Esophagus muscularis mucosa (tissue), 4 donors: ENCODE measurements at regions not wholly inside any gene's neighbourhood (a gene's known extent, or its start where the extent isn't known, plus 50 kb on each side); places are given as distances from the start of the nearest gene placed in this dataset.

Experiments used
- DNase-seq: peaks from one replicate; pipeline ENCODE4 v3.0.0-alpha.2; 2017; ENCODE audit errors: extremely low spot score
- H3K27ac ChIP-seq, 4 donors: fragments of 200-600 bp; sonication (generic); replicated peaks in 1 of 4; 1 replicate in 3 of 4; 2 replicates in 1 of 4; pipeline ENCODE4 v1.5.1; 2016 to 2019; ENCODE audit warnings: mild to moderate bottlenecking in 1 of 4
- H3K27me3 ChIP-seq, 4 donors: fragments of 200-600 bp; sonication (generic); one replicate each; pipeline versions ENCODE4 v1.5.1 to v1.6.0; 2016 to 2019
- H3K36me3 ChIP-seq, 4 donors: fragments of 200-600 bp; sonication (generic); one replicate each; pipeline ENCODE4 v1.5.1; 2016 to 2019
- H3K4me1 ChIP-seq, 4 donors: fragments of 200-600 bp; sonication (generic); one replicate each; pipeline ENCODE4 v1.5.1; 2016 to 2019
- H3K4me3 ChIP-seq, 4 donors: fragments of 200-600 bp; sonication (generic); 1 replicate in 2 of 4; 2 replicates in 2 of 4; pipeline ENCODE4 v1.5.1; 2016 to 2019; ENCODE audit warnings: mild to moderate bottlenecking in 4 of 4, moderate library complexity in 1 of 4
- H3K9me3 ChIP-seq, 4 donors: fragments of 200-600 bp; sonication (generic); 1 replicate in 3 of 4; 2 replicates in 1 of 4; pipeline ENCODE4 v1.5.1; 2016 to 2019
- EP300 ChIP-seq: sonication (generic); formaldehyde crosslinking; IDR thresholded peaks from one replicate; pipeline ENCODE4 v1.6.1; 2017; ENCODE audit warnings: antibody characterized with exemption
- POLR2A ChIP-seq: fragments of 450-650 bp; IDR thresholded peaks from one replicate; pipeline ENCODE4 v1.6.1; 2017; ENCODE audit warnings: antibody characterized with exemption, moderate library complexity, mild to moderate bottlenecking, low read depth
- POLR2AphosphoS5 ChIP-seq, 2 donors: sonication (generic); formaldehyde crosslinking; IDR thresholded peaks; one replicate each; pipeline ENCODE4 v1.6.1; 2017; ENCODE audit warnings: antibody characterized with exemption in 2 of 2
- WGBS: methylation state at CpG from one replicate; pipeline ENCODE4 v1.1.5; 2018; 5-methylcytosine and 5-hydroxymethylcytosine counted together
- intact Hi-C: fragments of 100-400 bp; cut with DNase I; formaldehyde crosslinking; loops from one replicate; pipeline ENCODE4 v1.15.1; 2023
- TF ChIP-seq, protein P1 (sequence below), 3 experiments: fragments of 200-600 bp in 2 of 3; fragments of 450-650 bp in 1 of 3; sonication (generic) in 2 of 3; IDR thresholded peaks; one replicate each; pipeline ENCODE4 v1.5.1; 2017 to 2019; ENCODE audit warnings: antibody characterized with exemption in 3 of 3, mild to moderate bottlenecking in 2 of 3, moderate library complexity in 1 of 3

GRCh38 chr16:5762362-5762761 lies 664.8 kb upstream of the EEF2KMT start:
- Histone ChIP-seq H3K9me3 (no peaks in the 10 kb centered on the region), H3K4me1 (no peaks in the 10 kb centered on the region), H3K27me3 (no peaks in the 10 kb centered on the region), H3K4me3 (no peak overlapping the region), H3K36me3 (no peaks in the 10 kb centered on the region), H3K27ac (no peak overlapping the region)
- intact Hi-C loops, result no loop called here
- TF ChIP-seq EP300 (no peak), POLR2AphosphoS5 (IDR thresholded peaks at IDR 0.05) (no peak), POLR2A (no peak)
- TF ChIP-seq, protein P1, sequence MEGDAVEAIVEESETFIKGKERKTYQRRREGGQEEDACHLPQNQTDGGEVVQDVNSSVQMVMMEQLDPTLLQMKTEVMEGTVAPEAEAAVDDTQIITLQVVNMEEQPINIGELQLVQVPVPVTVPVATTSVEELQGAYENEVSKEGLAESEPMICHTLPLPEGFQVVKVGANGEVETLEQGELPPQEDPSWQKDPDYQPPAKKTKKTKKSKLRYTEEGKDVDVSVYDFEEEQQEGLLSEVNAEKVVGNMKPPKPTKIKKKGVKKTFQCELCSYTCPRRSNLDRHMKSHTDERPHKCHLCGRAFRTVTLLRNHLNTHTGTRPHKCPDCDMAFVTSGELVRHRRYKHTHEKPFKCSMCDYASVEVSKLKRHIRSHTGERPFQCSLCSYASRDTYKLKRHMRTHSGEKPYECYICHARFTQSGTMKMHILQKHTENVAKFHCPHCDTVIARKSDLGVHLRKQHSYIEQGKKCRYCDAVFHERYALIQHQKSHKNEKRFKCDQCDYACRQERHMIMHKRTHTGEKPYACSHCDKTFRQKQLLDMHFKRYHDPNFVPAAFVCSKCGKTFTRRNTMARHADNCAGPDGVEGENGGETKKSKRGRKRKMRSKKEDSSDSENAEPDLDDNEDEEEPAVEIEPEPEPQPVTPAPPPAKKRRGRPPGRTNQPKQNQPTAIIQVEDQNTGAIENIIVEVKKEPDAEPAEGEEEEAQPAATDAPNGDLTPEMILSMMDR (IDR thresholded peaks at IDR 0.05), result no peak
- WGBS, result 76% methylated on average over 10 of the region's 10 CpGs
- DNase-seq, result no peak

- Histone ChIP-seq H3K27me3 (no peaks in the 10 kb centered on the region), H3K27ac (no peak overlapping the region), H3K4me1 (no peaks in the 10 kb centered on the region), H3K9me3 (no peaks in the 10 kb centered on the region), H3K36me3 (no peaks in the 10 kb centered on the region), H3K4me3 (no peak overlapping the region)
- DNase-seq, result no peak
- TF ChIP-seq EP300 (no peak), POLR2A (no peak), POLR2AphosphoS5 (IDR thresholded peaks at IDR 0.05) (no peak)
- TF ChIP-seq, protein P1 (IDR thresholded peaks at IDR 0.05), result no peak
- 75% methylated on average over 2 of the region's 2 CpGs for WGBS
- intact Hi-C loops, result no loop called here
These were observed 664.0 kb upstream of the EEF2KMT start for GRCh38 chr16:5761592-5761991.

DNA sequence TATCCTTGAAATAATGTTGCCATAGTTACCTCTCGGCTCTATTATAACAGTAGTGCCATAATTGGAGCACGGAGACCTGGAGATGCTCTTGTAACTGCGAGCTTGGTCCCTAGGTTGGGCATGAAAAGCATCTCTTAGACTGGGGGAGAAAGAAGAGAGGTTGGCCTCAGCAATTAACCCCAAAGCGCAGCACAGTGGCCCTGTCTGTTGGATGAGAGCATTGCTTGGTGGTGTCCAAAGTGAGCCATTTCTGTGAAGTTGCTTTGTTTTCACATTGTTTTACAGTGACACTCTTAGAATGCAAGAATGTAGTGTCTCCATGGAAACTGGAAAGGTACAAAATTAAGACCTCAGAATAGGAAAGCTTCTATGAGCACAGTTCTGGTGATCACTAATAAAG lies 660.7 kb upstream of the EEF2KMT start:
- no peak for DNase-seq
- WGBS, result 79% methylated on average over 4 of the region's 4 CpGs
- Histone ChIP-seq H3K4me3 (no peak overlapping the region), H3K4me1 (no peaks in the 10 kb centered on the region), H3K36me3 (no peaks in the 10 kb centered on the region), H3K27ac (no peak overlapping the region), H3K27me3 (no peaks in the 10 kb centered on the region), H3K9me3 (no peaks in the 10 kb centered on the region)
- TF ChIP-seq, protein P1 (IDR thresholded peaks at IDR 0.05), result no peak
- TF ChIP-seq EP300, result no peak
- intact Hi-C loops, result no loop called here

- DNase-seq, result no peak
- TF ChIP-seq POLR2A, result no peak
- TF ChIP-seq, protein P1 (IDR thresholded peaks at IDR 0.05), result no peak
- no peak for TF ChIP-seq POLR2AphosphoS5 (IDR thresholded peaks at IDR 0.05)
- no peak for TF ChIP-seq EP300
- no peaks in the 10 kb centered on the region for H3K36me3 ChIP-seq
- H3K27ac ChIP-seq, result no peak overlapping the region
- intact Hi-C loops, result no loop called here
- H3K4me1 ChIP-seq, result no peaks in the 10 kb centered on the region
- H3K4me3 ChIP-seq, result no peak overlapping the region
- H3K27me3 ChIP-seq, result no peaks in the 10 kb centered on the region
- no peaks in the 10 kb centered on the region for H3K9me3 ChIP-seq
- WGBS, result 54% methylated on average over 5 of the region's 5 CpGs
These were observed 659.4 kb upstream of the EEF2KMT start for GRCh38 chr16:5756969-5757368.

DNA sequence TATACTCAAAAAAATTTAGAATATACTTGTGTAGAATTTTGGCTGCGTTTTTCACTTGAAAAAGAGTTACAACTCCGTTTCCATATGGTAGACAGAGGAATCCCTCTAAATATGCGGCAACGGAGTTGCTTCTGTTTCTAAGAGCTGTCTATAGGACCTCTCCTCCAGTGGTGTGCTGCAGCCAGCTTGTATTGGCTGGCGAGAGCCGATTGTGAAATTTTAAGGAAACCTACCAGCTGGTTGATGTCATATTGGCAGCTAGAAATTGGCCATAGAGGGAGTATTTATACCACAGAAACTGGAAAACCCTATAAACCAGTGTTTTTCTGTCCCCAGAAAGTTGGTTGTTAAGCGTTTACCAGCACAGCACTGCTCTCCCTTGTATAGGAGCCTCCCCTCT lies 655.8 kb upstream of the EEF2KMT start:
- H3K27me3 ChIP-seq, result peaks cover 0 to 5% (median 0%) of the 10 kb centered on the region in 4 donors
- intact Hi-C loops, result no loop called here
- 66% methylated on average over 7 of the region's 7 CpGs for WGBS

More for the DNA sequence above, 655.8 kb upstream of the EEF2KMT start:
- no peak overlapping the region for H3K4me3 ChIP-seq
- no peaks in the 10 kb centered on the region for H3K36me3 ChIP-seq
- H3K9me3 ChIP-seq, result peaks cover 0 to 5% (median 0%) of the 10 kb centered on the region in 4 donors
- no peak for DNase-seq
- no peak overlapping the region for H3K27ac ChIP-seq
- TF ChIP-seq, protein P1 (IDR thresholded peaks at IDR 0.05), result no peak
- TF ChIP-seq POLR2A (no peak), POLR2AphosphoS5 (IDR thresholded peaks at IDR 0.05) (no peak), EP300 (no peak)
- no peaks in the 10 kb centered on the region for H3K4me1 ChIP-seq
